ENCODE measurements at regions not wholly inside any gene's neighbourhood (a gene's known extent, or its start where the extent isn't known, plus 50 kb on each side); places are given as distances from the start of the nearest gene placed in this dataset.

DNA sequence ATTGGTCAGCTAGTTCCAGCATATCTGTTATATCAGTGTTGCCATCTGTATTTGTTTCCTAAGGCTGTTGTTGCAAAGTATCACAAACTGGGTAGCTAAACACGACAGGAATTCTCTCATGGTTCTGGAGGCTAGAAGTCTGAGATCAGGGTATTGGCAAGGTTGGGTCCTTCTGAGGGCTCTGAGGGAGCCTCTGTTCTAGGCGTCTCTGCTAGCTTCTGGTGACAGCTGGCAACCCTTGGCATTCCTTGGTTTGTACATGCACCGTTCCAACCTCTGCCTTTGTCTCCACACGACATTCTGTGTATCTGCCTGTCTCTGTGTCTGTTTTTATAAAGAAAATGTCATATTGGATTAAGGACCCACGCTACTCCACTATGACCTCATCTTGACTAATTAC, 219.9 kb upstream of the NLRP1 start:
- 66% methylated on average over 4 of the region's 5 CpGs for WGBS (ENCODE audit: insufficient coverage)
- Histone ChIP-seq H3K4me1 (ENCODE audit: control insufficient read depth, insufficient read depth, low read length) (peaks cover 5% of the 10 kb centered on the region), H3K9me3 (ENCODE audit: control insufficient read depth, insufficient read depth, low read length) (peaks cover 3% of the 10 kb centered on the region), H3K36me3 (ENCODE audit: control insufficient read depth, insufficient read depth, low read length) (no peaks in the 10 kb centered on the region), H3K27ac (ENCODE audit: low read depth, low read length) (no peak overlapping the region), H3K4me3 (ENCODE audit: low read depth, low read length) (no peak overlapping the region), H3K27me3 (ENCODE audit: control insufficient read depth, insufficient read depth, low read length) (peaks cover 6% of the 10 kb centered on the region)
- DNase-seq (ENCODE audit: low read depth in 4 of 6, low spot score in 6 of 6) = no peak

DNA sequence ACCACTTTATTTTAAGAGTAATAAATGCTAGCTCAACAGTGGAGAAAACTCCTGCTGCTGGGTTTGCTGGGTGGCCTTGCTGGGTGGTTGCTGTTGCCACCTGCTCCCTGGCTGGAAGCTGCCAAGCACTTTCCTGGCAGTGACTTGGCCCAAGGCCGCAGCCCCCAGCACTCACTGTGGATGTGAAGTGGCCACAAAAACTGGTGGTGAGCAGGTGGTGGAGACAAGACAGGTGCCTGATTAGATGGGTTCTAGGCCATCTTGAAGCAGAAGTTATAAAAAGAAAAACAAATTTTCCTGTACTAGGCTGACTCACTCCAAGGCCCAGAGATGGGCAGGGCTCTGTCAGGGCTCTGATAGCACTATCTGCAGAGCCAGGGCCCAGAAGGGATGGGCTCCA, 224.7 kb upstream of the NLRP1 start:
- Histone ChIP-seq H3K9me3 (ENCODE audit: control insufficient read depth, insufficient read depth, low read length) (peaks cover 6% of the 10 kb centered on the region), H3K4me3 (ENCODE audit: low read depth, low read length) (no peak overlapping the region), H3K4me1 (ENCODE audit: control insufficient read depth, insufficient read depth, low read length) (no peaks in the 10 kb centered on the region), H3K36me3 (ENCODE audit: control insufficient read depth, insufficient read depth, low read length) (no peaks in the 10 kb centered on the region), H3K27me3 (ENCODE audit: control insufficient read depth, insufficient read depth, low read length) (no peaks in the 10 kb centered on the region), H3K27ac (ENCODE audit: low read depth, low read length) (no peak overlapping the region)
- 92% methylated on average over 1 of the region's 1 CpG for WGBS (ENCODE audit: insufficient coverage)
- DNase-seq (ENCODE audit: low read depth in 4 of 6, low spot score in 6 of 6) = no peak

DNA sequence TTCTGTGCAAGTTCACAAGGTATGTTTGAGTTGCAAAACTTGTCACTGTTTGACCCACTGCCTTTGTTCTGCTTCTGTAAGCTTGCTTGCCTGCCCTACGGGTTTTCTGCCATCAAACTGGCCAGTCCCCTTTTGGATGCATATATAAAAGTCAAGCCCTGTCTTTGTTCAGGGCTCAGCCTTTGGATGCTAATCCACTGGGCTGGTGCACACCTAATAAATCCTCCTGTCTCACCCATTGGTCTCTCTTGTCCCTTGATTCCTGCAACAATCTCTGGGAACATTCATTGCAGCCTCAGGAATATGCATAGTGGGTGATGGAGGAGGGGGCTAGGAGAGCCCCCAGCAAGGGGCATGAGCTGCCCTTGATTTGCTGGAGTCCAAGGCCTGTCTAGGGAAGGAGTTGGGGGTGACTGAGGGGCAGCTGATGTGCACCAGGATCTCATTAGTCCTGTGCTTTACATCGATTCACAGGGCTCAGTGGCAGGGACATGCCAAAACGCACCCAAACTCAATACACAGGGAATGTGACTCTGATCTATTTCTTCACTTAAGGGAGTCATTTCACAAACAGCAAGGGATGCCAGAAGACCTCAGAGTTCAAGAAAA, 225.4 kb upstream of the NLRP1 start:
- H3K27me3 ChIP-seq (ENCODE audit: control insufficient read depth, insufficient read depth, low read length) = no peaks in the 10 kb centered on the region
- H3K27ac ChIP-seq (ENCODE audit: low read depth, low read length) = no peak overlapping the region
- no peak overlapping the region for H3K4me3 ChIP-seq (ENCODE audit: low read depth, low read length)
- H3K9me3 ChIP-seq (ENCODE audit: control insufficient read depth, insufficient read depth, low read length) = peaks cover 6% of the 10 kb centered on the region
- H3K4me1 ChIP-seq (ENCODE audit: control insufficient read depth, insufficient read depth, low read length) = no peaks in the 10 kb centered on the region
- DNase-seq (ENCODE audit: low read depth in 4 of 6, low spot score in 6 of 6) = no peak
- H3K36me3 ChIP-seq (ENCODE audit: control insufficient read depth, insufficient read depth, low read length) = no peaks in the 10 kb centered on the region
- 69% methylated on average over 2 of the region's 3 CpGs for WGBS (ENCODE audit: insufficient coverage)

DNA sequence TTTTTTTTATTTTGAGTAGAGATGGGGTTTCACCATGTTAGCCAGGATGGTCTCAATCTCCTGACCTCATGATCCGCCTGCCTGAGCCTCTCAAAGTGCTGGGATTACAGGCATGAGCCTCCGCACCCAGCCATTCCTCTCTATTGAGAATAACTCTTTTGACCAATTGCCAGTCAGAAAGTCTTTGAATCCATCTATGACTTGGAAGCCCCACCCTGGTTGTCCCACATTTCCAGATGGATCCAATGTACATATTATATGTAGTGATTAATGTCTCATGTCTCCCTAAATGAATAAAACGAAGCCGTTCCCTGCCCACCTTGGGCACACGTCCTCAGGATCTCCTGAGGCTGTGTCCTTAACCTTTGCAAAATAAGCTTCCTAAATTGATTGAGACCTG, 228.3 kb upstream of the NLRP1 start:
- Histone ChIP-seq H3K27me3 (ENCODE audit: control insufficient read depth, insufficient read depth, low read length) (no peaks in the 10 kb centered on the region), H3K9me3 (ENCODE audit: control insufficient read depth, insufficient read depth, low read length) (peaks cover 6% of the 10 kb centered on the region), H3K36me3 (ENCODE audit: control insufficient read depth, insufficient read depth, low read length) (no peaks in the 10 kb centered on the region), H3K27ac (ENCODE audit: low read depth, low read length) (no peak overlapping the region), H3K4me3 (ENCODE audit: low read depth, low read length) (no peak overlapping the region), H3K4me1 (ENCODE audit: control insufficient read depth, insufficient read depth, low read length) (peaks cover 4% of the 10 kb centered on the region)
- 100% methylated on average over 1 of the region's 5 CpGs for WGBS (ENCODE audit: insufficient coverage)
- DNase-seq (ENCODE audit: low read depth in 4 of 6, low spot score in 6 of 6) = no peak

DNA sequence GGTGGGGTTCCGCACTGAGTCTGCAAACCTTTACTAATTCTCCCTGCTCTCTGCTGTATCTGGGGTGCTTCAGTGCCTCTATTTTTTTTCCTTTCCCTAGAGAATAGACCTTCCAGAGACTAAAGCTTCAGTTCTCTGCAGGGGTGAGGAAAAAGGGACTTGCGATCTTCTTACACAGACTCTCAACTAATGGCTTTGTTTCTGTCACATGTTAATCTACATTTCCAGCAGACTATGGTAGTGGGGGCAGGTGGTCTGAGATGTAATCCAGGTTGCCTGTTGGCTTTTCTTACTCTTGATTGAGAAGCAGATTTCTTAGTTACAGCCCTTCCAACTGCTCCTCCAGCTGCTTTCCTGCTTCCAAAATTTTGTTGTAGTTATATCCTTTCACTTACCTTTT, 229.0 kb upstream of the NLRP1 start:
- no peak for DNase-seq (ENCODE audit: low read depth in 4 of 6, low spot score in 6 of 6)
- H3K9me3 ChIP-seq (ENCODE audit: control insufficient read depth, insufficient read depth, low read length) = peaks cover 6% of the 10 kb centered on the region
- no peak overlapping the region for H3K4me3 ChIP-seq (ENCODE audit: low read depth, low read length)
- H3K27me3 ChIP-seq (ENCODE audit: control insufficient read depth, insufficient read depth, low read length) = no peaks in the 10 kb centered on the region
- WGBS (ENCODE audit: insufficient coverage) = no CpG with 5 or more reads among the region's 2 CpGs
- no peak overlapping the region for H3K27ac ChIP-seq (ENCODE audit: low read depth, low read length)
- peaks cover 4% of the 10 kb centered on the region for H3K4me1 ChIP-seq (ENCODE audit: control insufficient read depth, insufficient read depth, low read length)
- H3K36me3 ChIP-seq (ENCODE audit: control insufficient read depth, insufficient read depth, low read length) = no peaks in the 10 kb centered on the region

DNA sequence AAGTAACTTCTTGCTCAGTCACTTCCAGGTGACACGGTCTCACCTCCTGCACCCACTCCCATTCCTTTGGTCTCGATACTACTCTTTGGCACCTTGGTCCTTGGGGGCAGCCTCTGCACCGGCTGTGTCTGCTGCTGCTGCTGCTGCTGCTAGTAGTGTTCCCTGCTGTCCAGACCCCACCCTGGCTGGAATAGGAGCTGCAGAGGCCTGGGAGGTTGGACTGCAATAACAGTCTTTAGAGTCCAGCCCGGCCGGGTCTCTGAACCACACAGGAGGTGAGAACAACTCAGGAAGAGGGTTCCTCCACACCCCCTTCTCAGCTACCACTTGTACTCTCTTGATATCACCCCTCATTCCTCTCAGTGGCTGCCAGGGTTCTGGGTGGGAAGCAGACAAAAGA, 231.1 kb upstream of the NLRP1 start:
- no peaks in the 10 kb centered on the region for H3K27me3 ChIP-seq (ENCODE audit: control insufficient read depth, insufficient read depth, low read length)
- 83% methylated on average over 5 of the region's 5 CpGs for WGBS (ENCODE audit: insufficient coverage)
- H3K27ac ChIP-seq (ENCODE audit: low read depth, low read length) = no peak overlapping the region
- no peak for DNase-seq (ENCODE audit: low read depth in 4 of 6, low spot score in 6 of 6)
- H3K9me3 ChIP-seq (ENCODE audit: control insufficient read depth, insufficient read depth, low read length) = no peaks in the 10 kb centered on the region
- H3K4me1 ChIP-seq (ENCODE audit: control insufficient read depth, insufficient read depth, low read length) = peaks cover 7% of the 10 kb centered on the region
- no peaks in the 10 kb centered on the region for H3K36me3 ChIP-seq (ENCODE audit: control insufficient read depth, insufficient read depth, low read length)
- H3K4me3 ChIP-seq (ENCODE audit: low read depth, low read length) = no peak overlapping the region

DNA sequence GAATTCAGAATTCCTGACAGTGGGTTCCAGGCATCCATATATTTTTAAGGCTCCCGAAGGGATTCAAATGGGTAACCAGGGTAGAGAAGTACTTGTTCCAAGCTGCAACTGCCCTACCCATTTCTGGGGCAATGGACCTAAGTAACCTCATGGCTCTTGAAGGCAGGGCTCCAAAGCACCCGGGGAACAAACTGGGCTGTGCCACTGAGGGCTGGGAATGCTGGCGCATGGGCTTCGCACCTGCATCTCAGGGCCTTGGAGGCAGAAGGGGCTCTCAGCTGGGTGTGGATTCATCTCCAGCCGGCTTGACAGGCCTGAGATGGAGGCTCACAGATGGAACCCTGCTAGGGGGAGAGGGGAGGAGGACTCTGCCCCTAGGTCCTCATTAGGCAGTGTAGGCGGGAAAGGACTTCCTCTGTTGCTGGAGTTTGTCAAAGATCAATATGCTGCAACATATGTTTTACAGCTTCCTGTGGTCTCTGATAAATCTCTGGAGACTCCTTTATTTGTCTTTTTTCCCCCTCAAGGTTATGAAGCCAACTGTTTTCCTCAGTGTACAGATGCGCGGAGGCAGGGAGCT, 232.3 kb upstream of the NLRP1 start:
- DNase-seq (ENCODE audit: low read depth in 4 of 6, low spot score in 6 of 6) = peak in 2 of 6 donors; percentile 42 to 69

DNA sequence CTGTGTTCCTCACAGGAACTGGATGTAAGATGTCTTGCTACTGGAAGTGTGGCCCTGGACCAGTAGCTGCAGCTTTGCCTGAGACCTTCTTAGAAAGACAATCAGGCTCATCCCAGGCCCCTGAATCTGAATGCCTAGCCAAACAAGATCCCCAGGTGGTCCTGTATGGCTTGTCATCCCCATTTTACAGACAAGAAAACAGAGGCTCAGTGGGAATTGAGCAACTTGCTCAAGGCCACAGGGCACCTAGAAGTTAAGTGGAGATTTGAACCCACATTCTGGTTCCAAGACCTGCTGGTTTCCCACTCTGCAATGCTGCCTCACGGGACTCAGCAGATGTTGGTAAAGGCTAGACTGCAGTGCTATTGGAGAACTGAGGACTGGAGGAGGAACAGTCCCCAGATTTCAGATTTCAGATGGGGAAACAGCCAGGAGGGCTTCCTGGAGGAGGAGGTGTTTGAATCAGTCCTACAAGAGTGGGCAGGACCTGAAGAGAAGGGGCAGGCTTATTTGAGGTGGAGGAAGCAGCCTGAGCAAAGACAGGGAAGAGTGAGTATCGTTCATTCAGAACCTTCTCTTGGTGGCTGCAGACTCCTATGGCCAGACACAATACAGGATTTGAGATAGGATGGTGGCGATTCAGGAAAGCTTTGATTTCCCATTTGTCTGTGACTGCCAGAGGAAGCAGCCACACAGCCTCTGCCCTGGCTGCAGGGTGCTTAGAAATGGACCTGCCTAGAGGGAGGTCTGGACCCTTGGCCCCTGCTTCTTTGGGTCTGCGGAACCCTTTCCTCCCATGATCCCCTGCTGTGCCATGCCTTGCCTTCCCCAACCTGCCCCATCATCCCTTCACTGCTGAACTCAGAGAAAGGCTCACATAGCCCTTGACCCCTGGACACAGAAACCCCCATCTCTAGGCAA, 233.4 kb upstream of the NLRP1 start:
- Histone ChIP-seq H3K4me3 (ENCODE audit: low read depth, low read length) (no peak overlapping the region), H3K4me1 (ENCODE audit: control insufficient read depth, insufficient read depth, low read length) (peaks cover 8% of the 10 kb centered on the region), H3K36me3 (ENCODE audit: control insufficient read depth, insufficient read depth, low read length) (no peaks in the 10 kb centered on the region), H3K9me3 (ENCODE audit: control insufficient read depth, insufficient read depth, low read length) (no peaks in the 10 kb centered on the region), H3K27me3 (ENCODE audit: control insufficient read depth, insufficient read depth, low read length) (no peaks in the 10 kb centered on the region), H3K27ac (ENCODE audit: low read depth, low read length) (no peak overlapping the region)
- WGBS (ENCODE audit: insufficient coverage) = 86% methylated on average over 4 of the region's 4 CpGs
- DNase-seq (ENCODE audit: low read depth in 4 of 6, low spot score in 6 of 6) = no peak

More for the DNA sequence above, 232.3 kb upstream of the NLRP1 start:
- H3K9me3 ChIP-seq (ENCODE audit: control insufficient read depth, insufficient read depth, low read length) = no peaks in the 10 kb centered on the region
- H3K4me1 ChIP-seq (ENCODE audit: control insufficient read depth, insufficient read depth, low read length) = peaks cover 8% of the 10 kb centered on the region
- H3K27me3 ChIP-seq (ENCODE audit: control insufficient read depth, insufficient read depth, low read length) = no peaks in the 10 kb centered on the region
- H3K27ac ChIP-seq (ENCODE audit: low read depth, low read length) = no peak overlapping the region
- H3K4me3 ChIP-seq (ENCODE audit: low read depth, low read length) = no peak overlapping the region
- WGBS (ENCODE audit: insufficient coverage) = 60% methylated on average over 7 of the region's 8 CpGs
- no peaks in the 10 kb centered on the region for H3K36me3 ChIP-seq (ENCODE audit: control insufficient read depth, insufficient read depth, low read length)

DNA sequence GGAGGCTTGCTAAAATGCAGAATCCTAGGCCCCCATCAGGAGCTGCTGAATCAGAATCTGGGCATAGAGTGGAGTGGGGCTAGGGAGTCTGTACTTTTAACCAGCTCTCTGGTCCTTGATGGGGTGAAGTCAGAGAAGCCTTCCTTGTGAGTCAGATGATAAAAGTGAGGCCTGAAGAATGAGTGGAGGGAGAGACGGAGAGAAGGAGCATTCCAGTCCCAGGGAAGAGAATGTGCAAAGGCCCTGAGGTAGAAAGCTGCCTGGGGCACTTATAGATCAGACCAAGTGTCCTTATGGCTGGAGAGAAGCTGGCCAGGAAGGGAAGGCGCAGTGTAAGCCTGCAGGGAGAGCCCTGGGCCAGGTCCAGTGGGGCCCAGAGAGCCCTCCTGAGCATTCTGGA, 235.1 kb upstream of the NLRP1 start:
- no peak overlapping the region for H3K27ac ChIP-seq (ENCODE audit: low read depth, low read length)
- 94% methylated on average over 1 of the region's 2 CpGs for WGBS (ENCODE audit: insufficient coverage)
- H3K9me3 ChIP-seq (ENCODE audit: control insufficient read depth, insufficient read depth, low read length) = no peaks in the 10 kb centered on the region
- no peaks in the 10 kb centered on the region for H3K27me3 ChIP-seq (ENCODE audit: control insufficient read depth, insufficient read depth, low read length)
- H3K4me1 ChIP-seq (ENCODE audit: control insufficient read depth, insufficient read depth, low read length) = peaks cover 8% of the 10 kb centered on the region
- no peak for DNase-seq (ENCODE audit: low read depth in 4 of 6, low spot score in 6 of 6)
- no peak overlapping the region for H3K4me3 ChIP-seq (ENCODE audit: low read depth, low read length)
- no peaks in the 10 kb centered on the region for H3K36me3 ChIP-seq (ENCODE audit: control insufficient read depth, insufficient read depth, low read length)

All from spinal cord (tissue), 9 donors.